GM23338 (cell line): ENCODE measurements at regions not wholly inside any gene's neighbourhood (a gene's known extent, or its start where the extent isn't known, plus 50 kb on each side); places are given as distances from the start of the nearest gene placed in this dataset.

Experiments used
- CTCF ChIP-seq, 2 experiments: fragments of 200-600 bp in 1 of 2; sonication (generic) in 1 of 2; conservative IDR thresholded peaks; 2 replicates each; pipeline versions ENCODE4 v1.5.1 to v1.6.1; 2016 to 2017; ENCODE audit warnings: antibody characterized with exemption in 2 of 2, low read depth in 2 of 2, mild to moderate bottlenecking in 2 of 2, moderate library complexity in 1 of 2
- EZH2 ChIP-seq: fragments of 200-600 bp; sonication (generic); IDR thresholded peaks from one replicate; pipeline ENCODE4 v1.8.0; 2017; ENCODE audit warnings: antibody characterized with exemption, mild to moderate bottlenecking, low read depth; ENCODE audit not compliant: unreplicated experiment

GRCh38 chr21:14739590-14739989 is 193.5 kb upstream of the SAMSN1 start:
- no peak for TF ChIP-seq CTCF (conservative IDR thresholded peaks at IDR 0.05; ENCODE audit: low read depth in 2 of 2)
- no peak for TF ChIP-seq EZH2
